Thoracic aorta (tissue), 2 donors: ENCODE measurements at regions not wholly inside any gene's neighbourhood (a gene's known extent, or its start where the extent isn't known, plus 50 kb on each side); places are given as distances from the start of the nearest gene placed in this dataset.

Experiments
- ATAC-seq: fragments of 150-250 bp; one replicate; pipeline ENCODE4 v1.8.0; 2017; ENCODE audit warnings: low read depth; ENCODE audit not compliant: insufficient number of reproducible peaks, low FRiP score
- DNase-seq: peaks from one replicate; pipeline ENCODE4 v3.0.0-alpha.2; 2020; ENCODE audit warnings: low spot score
- H3K27ac ChIP-seq, 2 donors: fragments of 200-600 bp; sonication (generic); 1 replicate in 1 of 2; 2 replicates in 1 of 2; pipeline ENCODE4 v1.5.1; 2016; ENCODE audit warnings: mild to moderate bottlenecking in 2 of 2, moderate library complexity in 2 of 2
- H3K27me3 ChIP-seq: fragments of 200-600 bp; sonication (generic); replicated peaks from 2 replicates; pipeline ENCODE4 v1.6.0; 2016; ENCODE audit warnings: mild to moderate bottlenecking; ENCODE audit not compliant: insufficient read depth
- H3K36me3 ChIP-seq: fragments of 200-600 bp; sonication (generic); one replicate; pipeline ENCODE4 v1.5.1; 2016
- H3K4me1 ChIP-seq, 2 donors: fragments of 200-600 bp; sonication (generic); 1 replicate in 1 of 2; 2 replicates in 1 of 2; pipeline versions ENCODE4 v1.5.1 to v1.6.0; 2016; ENCODE audit warnings: low read depth in 2 of 2, mild to moderate bottlenecking in 1 of 2; ENCODE audit not compliant: control insufficient read depth in 1 of 2
- H3K4me3 ChIP-seq: fragments of 200-600 bp; sonication (generic); 2 replicates; pipeline ENCODE4 v1.5.1; 2016; ENCODE audit warnings: mild to moderate bottlenecking
- H3K9me3 ChIP-seq: fragments of 200-600 bp; sonication (generic); 2 replicates; pipeline ENCODE4 v1.5.1; 2016
- CTCF ChIP-seq: fragments of 200-600 bp; sonication (generic); IDR thresholded peaks from one replicate; pipeline ENCODE4 v1.5.1; 2019; ENCODE audit warnings: antibody characterized with exemption

- no peak for TF ChIP-seq CTCF
- Histone ChIP-seq H3K36me3 (no peaks in the 10 kb centered on the region), H3K4me3 (no peak overlapping the region), H3K27me3 (no peaks in the 10 kb centered on the region), H3K27ac (no peak overlapping the region), H3K9me3 (no peaks in the 10 kb centered on the region), H3K4me1 (no peaks in the 10 kb centered on the region)
- no peak for DNase-seq
- no peak for ATAC-seq
These were observed 409.0 kb upstream of the NRP1 start for GRCh38 chr10:33743429-33743857.

DNA sequence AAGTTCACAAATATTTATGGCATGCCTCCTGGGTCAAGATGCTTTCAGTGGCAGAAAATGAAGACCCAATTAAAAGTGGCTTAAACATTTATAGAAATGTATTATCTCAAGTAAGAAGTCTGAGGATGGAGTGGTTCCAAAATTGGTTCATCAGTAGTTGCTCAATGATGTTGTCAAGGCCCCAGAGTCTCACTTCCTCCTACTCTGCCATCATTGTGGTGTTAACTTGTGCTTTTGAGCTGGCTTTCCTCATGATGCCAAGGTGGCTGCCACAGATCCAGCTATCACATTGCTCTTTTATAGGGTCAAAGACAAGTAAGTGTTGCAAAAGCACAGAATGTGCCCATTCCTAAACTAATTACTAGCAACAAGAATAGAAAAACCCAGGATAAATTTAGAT, 404.6 kb upstream of the NRP1 start:
- H3K36me3 ChIP-seq, result no peaks in the 10 kb centered on the region
- no peak overlapping the region for H3K27ac ChIP-seq
- no peaks in the 10 kb centered on the region for H3K9me3 ChIP-seq
- H3K4me3 ChIP-seq, result no peak overlapping the region
- H3K27me3 ChIP-seq, result no peaks in the 10 kb centered on the region
- ATAC-seq (no peak), DNase-seq (no peak)
- H3K4me1 ChIP-seq, result no peaks in the 10 kb centered on the region
- TF ChIP-seq CTCF, result no peak

DNA sequence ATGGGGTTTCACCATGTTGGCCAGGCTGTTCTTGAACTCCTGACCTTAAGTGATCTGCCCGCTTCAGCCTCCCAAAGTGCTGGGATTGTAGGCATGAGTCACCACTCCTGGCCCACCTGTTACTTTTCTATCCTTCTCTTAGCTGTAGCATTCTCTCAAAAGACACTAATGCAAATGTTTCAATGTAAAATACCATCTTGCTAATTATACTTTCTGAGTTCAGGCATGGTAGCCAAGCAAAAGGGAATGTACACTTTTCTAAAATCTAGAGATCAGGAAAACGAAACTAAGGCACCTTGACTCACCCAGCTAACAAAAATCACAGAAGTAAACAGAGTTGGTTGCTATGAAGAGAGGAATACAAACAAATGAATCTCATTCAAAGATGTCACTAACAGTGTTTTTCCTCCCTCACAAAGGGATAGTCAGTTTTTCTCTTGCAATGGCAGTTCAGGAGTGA, 401.0 kb upstream of the NRP1 start:
- no peak for ATAC-seq
- H3K36me3 ChIP-seq, result no peaks in the 10 kb centered on the region

DNA sequence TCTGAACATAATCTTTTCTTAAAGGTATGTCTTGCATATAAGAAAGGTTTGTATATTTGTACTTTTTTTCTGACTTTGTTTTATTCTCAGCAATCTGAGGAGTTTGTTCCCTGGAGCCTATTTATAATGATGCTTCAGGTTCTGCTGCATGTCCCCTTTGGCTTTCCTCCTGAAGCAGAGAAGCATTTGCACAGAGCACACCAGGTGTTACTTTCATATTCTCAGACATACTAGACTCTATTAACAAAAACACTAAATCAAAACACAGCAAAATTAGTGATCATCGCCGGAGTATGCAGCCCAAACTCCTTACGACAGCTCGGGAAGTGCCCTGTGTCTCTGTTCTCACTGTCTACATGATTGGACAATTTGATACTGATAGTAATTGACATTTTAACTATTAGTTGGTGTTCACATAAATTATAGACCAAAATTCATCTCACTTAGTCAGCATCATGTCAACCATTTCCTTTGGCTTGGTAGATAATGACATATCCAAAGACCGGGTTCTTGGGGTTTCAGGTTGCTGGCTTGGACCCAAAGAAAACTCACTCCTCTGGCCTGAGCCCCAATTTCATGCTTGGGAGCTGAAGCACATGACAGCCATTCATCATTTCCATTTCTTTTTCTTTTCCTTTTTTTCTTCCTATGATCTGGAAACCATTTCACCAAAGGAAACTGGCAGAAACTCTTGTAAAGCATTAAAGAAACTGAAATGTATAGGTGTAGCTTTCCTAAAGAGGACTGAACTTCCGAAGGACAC, 400.1 kb upstream of the NRP1 start:
- no peaks in the 10 kb centered on the region for H3K4me1 ChIP-seq
- no peak overlapping the region for H3K27ac ChIP-seq
- TF ChIP-seq CTCF, result no peak
- H3K36me3 ChIP-seq, result no peaks in the 10 kb centered on the region
- H3K4me3 ChIP-seq, result no peak overlapping the region
- DNase-seq, result no peak
- ATAC-seq, result no peak
- no peaks in the 10 kb centered on the region for H3K9me3 ChIP-seq
- H3K27me3 ChIP-seq, result no peaks in the 10 kb centered on the region

More for the DNA sequence above, 401.0 kb upstream of the NRP1 start:
- no peak overlapping the region for H3K4me3 ChIP-seq
- H3K27ac ChIP-seq, result no peak overlapping the region
- H3K9me3 ChIP-seq, result no peaks in the 10 kb centered on the region
- DNase-seq, result no peak
- H3K27me3 ChIP-seq, result no peaks in the 10 kb centered on the region
- H3K4me1 ChIP-seq, result no peaks in the 10 kb centered on the region
- TF ChIP-seq CTCF, result no peak

GRCh38 chr10:33733058-33733457, 398.6 kb upstream of the NRP1 start:
- no peak overlapping the region for H3K4me3 ChIP-seq
- no peak for ATAC-seq
- H3K4me1 ChIP-seq, result no peaks in the 10 kb centered on the region

More at GRCh38 chr10:33733058-33733457, 398.6 kb upstream of the NRP1 start:
- Histone ChIP-seq H3K27ac (no peak overlapping the region), H3K9me3 (no peaks in the 10 kb centered on the region), H3K27me3 (no peaks in the 10 kb centered on the region), H3K36me3 (no peaks in the 10 kb centered on the region)
- no peak for TF ChIP-seq CTCF
- no peak for DNase-seq
